ENCODE measurements at regions not wholly inside any gene's neighbourhood (a gene's known extent, or its start where the extent isn't known, plus 50 kb on each side); places are given as distances from the start of the nearest gene placed in this dataset.

DNA sequence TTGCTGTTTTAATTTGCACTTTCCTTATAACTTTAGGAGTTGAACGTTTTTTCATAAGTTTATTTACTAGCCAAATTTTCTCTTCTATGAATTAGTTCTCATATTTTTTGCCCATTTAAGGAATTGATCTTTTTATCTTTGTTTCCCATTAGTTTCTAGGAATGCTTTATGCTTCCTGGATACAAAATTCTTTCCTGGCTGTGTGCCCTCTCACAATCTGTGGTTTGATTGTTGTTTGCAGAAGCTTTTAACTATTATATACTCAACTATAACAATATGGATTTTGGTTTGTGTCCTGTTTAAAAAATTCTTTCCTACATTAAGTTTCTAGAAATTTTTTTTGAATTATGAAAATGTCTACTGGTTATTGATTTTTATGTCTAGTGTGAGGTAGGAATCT lies 206.3 kb downstream of the CSNK1G3 start:
- no peaks in the 10 kb centered on the region for H3K9me3 ChIP-seq (ENCODE audit: low read length)
- H3K4me3 ChIP-seq (ENCODE audit: low read depth, low read length, poor library complexity, severe bottlenecking): no peak overlapping the region
- no TSS peak for BruUV-seq (replicated peaks)
- TF ChIP-seq EZH2phosphoT487 (IDR thresholded peaks at IDR 0.05; ENCODE audit: borderline replicate concordance, low read depth, low read length) (no peak), CTCF (conservative IDR thresholded peaks at IDR 0.05; ENCODE audit: low read length) (no peak)
- no peaks in the 10 kb centered on the region for H3K79me2 ChIP-seq (ENCODE audit: insufficient read depth, low read depth, low read length)
- no peaks in the 10 kb centered on the region for H3K36me3 ChIP-seq (ENCODE audit: insufficient read depth, low read length)
- no peaks in the 10 kb centered on the region for H4K20me1 ChIP-seq (ENCODE audit: insufficient read depth, low read length)
- no peaks in the 10 kb centered on the region for H3K9me2 ChIP-seq (ENCODE audit: insufficient read depth, low read length)
- no peak for DNase-seq (ENCODE audit: low spot score)
- no peak overlapping the region for H3K4me2 ChIP-seq (ENCODE audit: low read length)
- no peak overlapping the region for H2AFZ ChIP-seq (ENCODE audit: low read length)
- intact Hi-C loops (cut with micrococcal nuclease; ENCODE audit: unreplicated experiment): no loop called here
- no peaks in the 10 kb centered on the region for H3K4me1 ChIP-seq (ENCODE audit: insufficient read depth, low read length, poor library complexity, severe bottlenecking)
- ChIA-PET CTCF (ENCODE audit: unreplicated experiment) (no interaction called here), POLR2A (interaction anchor here (0.7 to 1.2 kb wide), 2 partner anchors 20 to 1484 kb away, joined by 3 read pairs; no protein-coding TSS in a partner anchor)
- no peak overlapping the region for H3K27ac ChIP-seq (ENCODE audit: low read depth, low read length, poor library complexity, severe bottlenecking)

DNA sequence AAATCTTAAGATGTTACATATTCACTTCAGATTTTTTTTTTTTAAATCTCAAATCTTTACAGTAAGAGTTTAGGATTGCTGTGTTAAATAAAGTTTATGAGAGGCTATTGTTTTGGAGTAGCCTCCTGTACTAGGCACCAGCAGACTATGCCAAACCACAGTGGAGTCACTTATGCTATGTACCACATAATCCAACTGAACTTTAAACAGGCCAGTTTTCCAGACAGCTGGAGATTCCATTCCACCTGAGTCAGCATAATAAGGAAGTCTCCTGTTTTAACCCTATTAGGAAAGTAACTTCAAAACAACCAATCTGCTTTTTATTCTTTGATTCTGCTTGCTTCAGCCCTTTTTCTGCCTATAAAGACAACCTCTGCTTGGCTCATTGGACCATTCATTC lies 205.2 kb downstream of the CSNK1G3 start:
- POLR2A ChIA-PET: no interaction called here

More for the DNA sequence above, 205.2 kb downstream of the CSNK1G3 start:
- intact Hi-C loops (cut with micrococcal nuclease; ENCODE audit: unreplicated experiment): no loop called here
- H3K36me3 ChIP-seq (ENCODE audit: insufficient read depth, low read length): no peaks in the 10 kb centered on the region
- TF ChIP-seq EZH2phosphoT487 (IDR thresholded peaks at IDR 0.05; ENCODE audit: borderline replicate concordance, low read depth, low read length) (no peak), CTCF (conservative IDR thresholded peaks at IDR 0.05; ENCODE audit: low read length) (no peak)
- no peaks in the 10 kb centered on the region for H3K79me2 ChIP-seq (ENCODE audit: insufficient read depth, low read depth, low read length)
- no peak overlapping the region for H3K4me3 ChIP-seq (ENCODE audit: low read depth, low read length, poor library complexity, severe bottlenecking)
- no peaks in the 10 kb centered on the region for H4K20me1 ChIP-seq (ENCODE audit: insufficient read depth, low read length)
- no peak overlapping the region for H3K27ac ChIP-seq (ENCODE audit: low read depth, low read length, poor library complexity, severe bottlenecking)
- H3K4me1 ChIP-seq (ENCODE audit: insufficient read depth, low read length, poor library complexity, severe bottlenecking): no peaks in the 10 kb centered on the region
- CTCF ChIA-PET (ENCODE audit: unreplicated experiment): no interaction called here
- no peak overlapping the region for H3K4me2 ChIP-seq (ENCODE audit: low read length)
- H3K9me3 ChIP-seq (ENCODE audit: low read length): no peaks in the 10 kb centered on the region
- no peaks in the 10 kb centered on the region for H3K9me2 ChIP-seq (ENCODE audit: insufficient read depth, low read length)
- DNase-seq (ENCODE audit: low spot score): no peak
- BruUV-seq (replicated peaks): no TSS peak
- no peak overlapping the region for H2AFZ ChIP-seq (ENCODE audit: low read length)
